GM21619 (cell line): ENCODE measurements at regions not wholly inside any gene's neighbourhood (a gene's known extent, or its start where the extent isn't known, plus 50 kb on each side); places are given as distances from the start of the nearest gene placed in this dataset.

Experiments
- ATAC-seq: cut with Tn5 transposase; IDR thresholded peaks from one replicate; pipeline ENCODE4 v1.9.1; 2021; ENCODE audit not compliant: unreplicated experiment

- ATAC-seq, result no peak
These were observed 173.9 kb downstream of the CALCRL start for GRCh38 chr2:187274146-187274545.

GRCh38 chr2:187272255-187272654, 175.8 kb downstream of the CALCRL start:
- no peak for ATAC-seq

- ATAC-seq, result no peak
These were observed 176.2 kb downstream of the CALCRL start for GRCh38 chr2:187271825-187272224.

- ATAC-seq, result no peak
These were observed 181.4 kb downstream of the CALCRL start for GRCh38 chr2:187266645-187267044.

- ATAC-seq, result no peak
These were observed 181.9 kb downstream of the CALCRL start for GRCh38 chr2:187266147-187266546.

GRCh38 chr2:187264612-187265011, 183.4 kb downstream of the CALCRL start:
- no peak for ATAC-seq

- ATAC-seq, result no peak
These were observed 184.1 kb downstream of the CALCRL start for GRCh38 chr2:187263675-187264560.

- ATAC-seq, result no peak
These were observed 186.3 kb downstream of the CALCRL start for GRCh38 chr2:187261705-187262104.

- ATAC-seq, result no peak
These were observed 196.0 kb downstream of the CALCRL start for GRCh38 chr2:187252063-187252462.

- no peak for ATAC-seq
These were observed 197.9 kb downstream of the CALCRL start for GRCh38 chr2:187250137-187250536.

- ATAC-seq, result no peak
These were observed 214.2 kb downstream of the CALCRL start for GRCh38 chr2:187233811-187234210.

- no peak for ATAC-seq
These were observed 215.3 kb downstream of the CALCRL start for GRCh38 chr2:187232749-187233148.

GRCh38 chr2:187230088-187230487, 218.0 kb downstream of the CALCRL start:
- ATAC-seq, result no peak

- no peak for ATAC-seq
These were observed 219.1 kb downstream of the CALCRL start for GRCh38 chr2:187228986-187229385.

- ATAC-seq, result no peak
These were observed 223.1 kb downstream of the CALCRL start for GRCh38 chr2:187224989-187225388.

- no peak for ATAC-seq
These were observed 228.0 kb downstream of the CALCRL start for GRCh38 chr2:187220071-187220470.

GRCh38 chr2:187215532-187216240, 232.4 kb downstream of the CALCRL start:
- no peak for ATAC-seq

GRCh38 chr2:187214306-187214705, 233.7 kb downstream of the CALCRL start:
- no peak for ATAC-seq

GRCh38 chr2:187213798-187214197, 234.3 kb downstream of the CALCRL start:
- ATAC-seq, result no peak

GRCh38 chr2:187210726-187211125, 237.3 kb downstream of the CALCRL start:
- no peak for ATAC-seq

GRCh38 chr2:187208199-187208785, 239.8 kb downstream of the CALCRL start:
- no peak for ATAC-seq

- ATAC-seq, result no peak
These were observed 240.9 kb downstream of the CALCRL start for GRCh38 chr2:187207126-187207525.
